Retinal pigment epithelial cell (primary cell): ENCODE measurements at regions not wholly inside any gene's neighbourhood (a gene's known extent, or its start where the extent isn't known, plus 50 kb on each side); places are given as distances from the start of the nearest gene placed in this dataset.

Experiments
- DNase-seq: peaks from one replicate; pipeline ENCODE4 v3.0.0-alpha.2; 2010; ENCODE audit warnings: low read depth
- H3K4me3 ChIP-seq: 2 replicates; pipeline ENCODE4 v1.5.1; 2011; ENCODE audit warnings: mild to moderate bottlenecking, low read length, control low read depth, moderate library complexity
- TF ChIP-seq, protein P1 (sequence below): conservative IDR thresholded peaks from 2 replicates; pipeline ENCODE4 v1.5.1; 2011; ENCODE audit warnings: low read depth, low read length, control low read depth, inconsistent platforms

DNA sequence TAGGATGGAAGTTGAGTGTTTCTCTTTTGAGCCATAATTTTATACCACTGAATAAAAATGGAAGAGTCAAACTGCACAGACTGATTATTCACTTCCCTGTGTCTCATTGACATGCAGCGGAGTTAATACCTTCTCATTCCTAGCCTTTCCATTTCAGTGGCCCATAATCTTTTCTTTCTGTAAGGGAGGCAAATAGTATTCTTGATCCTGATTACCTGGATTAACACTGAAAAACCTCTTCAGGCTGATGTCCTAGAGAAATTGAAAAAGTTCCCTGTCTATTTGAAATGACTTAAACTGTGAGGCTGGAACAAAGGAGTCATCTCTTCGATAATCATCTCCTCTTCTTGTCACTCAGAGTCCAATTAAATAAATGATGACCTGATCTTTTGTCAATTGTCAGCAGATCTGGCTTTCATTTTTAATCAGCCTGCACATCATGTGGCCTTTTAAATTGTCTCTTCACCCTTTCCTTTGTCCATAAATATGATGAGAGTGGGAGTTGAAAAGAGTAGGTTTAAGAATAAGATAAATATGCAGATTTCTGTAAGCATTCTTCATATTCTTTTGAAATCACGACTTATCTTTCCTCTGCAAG is 713.0 kb downstream of the EPM2A start:
- DNase-seq, result no peak
- TF ChIP-seq, protein P1, sequence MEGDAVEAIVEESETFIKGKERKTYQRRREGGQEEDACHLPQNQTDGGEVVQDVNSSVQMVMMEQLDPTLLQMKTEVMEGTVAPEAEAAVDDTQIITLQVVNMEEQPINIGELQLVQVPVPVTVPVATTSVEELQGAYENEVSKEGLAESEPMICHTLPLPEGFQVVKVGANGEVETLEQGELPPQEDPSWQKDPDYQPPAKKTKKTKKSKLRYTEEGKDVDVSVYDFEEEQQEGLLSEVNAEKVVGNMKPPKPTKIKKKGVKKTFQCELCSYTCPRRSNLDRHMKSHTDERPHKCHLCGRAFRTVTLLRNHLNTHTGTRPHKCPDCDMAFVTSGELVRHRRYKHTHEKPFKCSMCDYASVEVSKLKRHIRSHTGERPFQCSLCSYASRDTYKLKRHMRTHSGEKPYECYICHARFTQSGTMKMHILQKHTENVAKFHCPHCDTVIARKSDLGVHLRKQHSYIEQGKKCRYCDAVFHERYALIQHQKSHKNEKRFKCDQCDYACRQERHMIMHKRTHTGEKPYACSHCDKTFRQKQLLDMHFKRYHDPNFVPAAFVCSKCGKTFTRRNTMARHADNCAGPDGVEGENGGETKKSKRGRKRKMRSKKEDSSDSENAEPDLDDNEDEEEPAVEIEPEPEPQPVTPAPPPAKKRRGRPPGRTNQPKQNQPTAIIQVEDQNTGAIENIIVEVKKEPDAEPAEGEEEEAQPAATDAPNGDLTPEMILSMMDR, result no peak
- no peak overlapping the region for H3K4me3 ChIP-seq

DNA sequence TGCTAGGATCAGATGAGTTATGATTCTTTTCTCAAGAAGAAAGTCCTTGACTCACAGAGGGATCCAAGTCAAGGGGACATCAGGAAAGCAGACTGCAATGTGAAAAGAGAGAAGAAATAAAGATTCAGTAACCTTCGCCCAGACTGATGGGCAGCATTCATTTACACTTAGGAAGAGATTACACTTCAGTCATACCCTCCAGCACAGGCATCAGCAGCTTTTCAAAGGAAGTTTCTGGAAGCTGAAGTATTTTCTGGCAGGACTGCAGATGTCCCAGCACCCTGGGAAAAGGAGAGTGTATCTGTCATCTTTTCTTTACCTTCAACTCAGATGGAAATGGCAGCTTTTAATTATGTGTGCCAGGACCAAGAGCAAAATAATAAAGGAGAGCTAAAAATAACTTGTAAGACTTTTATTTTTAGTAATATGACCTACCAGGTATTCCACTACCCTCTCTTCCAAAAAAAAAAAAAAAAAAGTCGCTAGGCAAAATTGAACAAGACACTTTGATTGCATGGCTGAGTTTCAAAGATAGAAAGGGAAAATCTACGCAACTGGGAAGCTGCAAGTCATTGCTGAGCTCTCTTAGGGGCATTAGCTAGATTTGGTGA is 712.1 kb downstream of the EPM2A start:
- no peak for DNase-seq
- TF ChIP-seq, protein P1, result no peak
- H3K4me3 ChIP-seq, result no peak overlapping the region

GRCh38 chr6:145025488-145025887 is 709.8 kb downstream of the EPM2A start:
- no peak overlapping the region for H3K4me3 ChIP-seq
- TF ChIP-seq, protein P1, result no peak
- DNase-seq, result no peak

- DNase-seq, result no peak
- H3K4me3 ChIP-seq, result no peak overlapping the region
- TF ChIP-seq, protein P1, result no peak
Measured at GRCh38 chr6:145026267-145026679, 709.0 kb downstream of the EPM2A start.

DNA sequence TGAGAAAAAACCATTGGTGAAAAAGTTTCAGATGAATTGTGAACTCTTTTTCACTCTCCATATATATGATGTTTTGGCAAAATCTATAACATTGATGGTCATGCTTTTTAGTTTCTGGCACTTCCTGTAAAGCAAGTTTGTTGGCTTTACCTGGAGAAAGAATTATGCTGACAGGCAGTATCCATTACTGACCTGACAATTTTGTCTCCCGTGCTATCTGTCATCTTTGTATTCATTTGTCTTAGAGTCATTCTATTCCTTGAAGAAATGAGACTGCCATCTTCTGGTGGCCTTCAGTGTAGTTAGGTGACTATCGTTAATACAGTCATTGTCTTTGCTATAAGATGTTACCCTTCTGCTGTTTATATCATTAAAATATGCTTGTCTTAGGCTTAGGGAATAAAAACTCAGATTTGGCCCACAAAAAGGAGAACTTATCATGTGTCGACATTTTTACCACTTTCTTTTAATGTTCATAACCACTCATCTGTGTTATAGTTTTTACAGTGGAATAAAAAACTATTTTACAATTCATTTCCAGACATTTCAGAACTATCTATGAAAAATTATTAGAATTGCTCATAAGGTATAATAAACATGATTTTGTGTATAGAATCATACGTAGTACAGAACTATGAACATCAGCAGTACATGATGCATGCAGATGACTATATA is 707.0 kb downstream of the EPM2A start:
- DNase-seq, result no peak
- TF ChIP-seq, protein P1, result peak; percentile 59
- H3K4me3 ChIP-seq, result no peak overlapping the region

GRCh38 chr6:145031001-145031400 is 704.3 kb downstream of the EPM2A start:
- no peak overlapping the region for H3K4me3 ChIP-seq
- DNase-seq, result no peak
- TF ChIP-seq, protein P1, result no peak

DNA sequence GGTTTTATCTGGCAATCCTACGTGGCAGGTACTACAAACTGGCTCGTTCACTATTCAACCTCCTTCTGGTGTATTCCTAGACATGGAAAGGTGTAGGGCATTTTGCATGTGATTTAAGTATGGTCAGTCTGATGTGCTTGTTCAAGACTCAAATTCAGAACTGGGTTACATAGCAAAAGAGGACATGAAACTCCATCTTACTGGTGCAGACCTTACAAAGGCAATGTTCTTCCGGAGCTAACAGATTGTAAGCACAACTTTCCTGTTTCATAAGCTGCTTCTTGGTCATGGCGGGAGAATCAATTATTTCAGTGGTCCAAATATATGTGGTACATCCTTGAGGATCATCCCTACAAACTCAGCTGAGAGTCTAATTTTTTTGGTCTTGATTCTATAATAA is 703.4 kb downstream of the EPM2A start:
- DNase-seq, result no peak

More for the DNA sequence above, 703.4 kb downstream of the EPM2A start:
- H3K4me3 ChIP-seq, result no peak overlapping the region
- TF ChIP-seq, protein P1, result no peak
